Kidney glomerular epithelial cell (primary cell): ENCODE measurements at regions not wholly inside any gene's neighbourhood (a gene's known extent, or its start where the extent isn't known, plus 50 kb on each side); places are given as distances from the start of the nearest gene placed in this dataset.
"Not testable (repeated sequence)": the region's sequence is repeated elsewhere in the genome, so short reads cannot be mapped to it uniquely, and the experiment has no call there.

Experiments
- DNase-seq: peaks from one replicate; lab custom pipeline; 2025; lab: John Stamatoyannopoulos, UW

GRCh38 chr3:90062631-90063200, 955.3 kb downstream of the EPHA3 start:
- no peak for DNase-seq

- DNase-seq = no peak
Measured at GRCh38 chr3:90068783-90069182, 961.4 kb downstream of the EPHA3 start.

GRCh38 chr3:90069748-90070147, 962.3 kb downstream of the EPHA3 start:
- no peak for DNase-seq

- no peak for DNase-seq
Measured at GRCh38 chr3:90076136-90076535, 968.7 kb downstream of the EPHA3 start.

- no peak for DNase-seq
Measured at GRCh38 chr3:90080988-90081387, 973.6 kb downstream of the EPHA3 start.

GRCh38 chr3:90086297-90086696, 978.9 kb downstream of the EPHA3 start:
- DNase-seq = not testable (repeated sequence)

GRCh38 chr3:90087703-90088102, 980.3 kb downstream of the EPHA3 start:
- DNase-seq = no peak

GRCh38 chr3:90091549-90091948, 984.1 kb downstream of the EPHA3 start:
- DNase-seq = peak; percentile 3

GRCh38 chr3:90092994-90093393, 985.6 kb downstream of the EPHA3 start:
- DNase-seq = peak; percentile 22

- no peak for DNase-seq
Measured at GRCh38 chr3:90095811-90096210, 988.4 kb downstream of the EPHA3 start.

- no peak for DNase-seq
Measured at GRCh38 chr3:90099493-90099892, 992.1 kb downstream of the EPHA3 start.

- no peak for DNase-seq
Measured at GRCh38 chr3:90102146-90102545, 994.7 kb downstream of the EPHA3 start.

- no peak for DNase-seq
Measured at GRCh38 chr3:90121326-90121725, 1013.9 kb downstream of the EPHA3 start.

- no peak for DNase-seq
Measured at GRCh38 chr3:90128391-90128790, 1021.0 kb downstream of the EPHA3 start.

- DNase-seq = no peak
Measured at GRCh38 chr3:90129730-90130129, 1022.3 kb downstream of the EPHA3 start.

- peak; percentile 15 for DNase-seq
Measured at GRCh38 chr3:90132197-90132596, 1024.8 kb downstream of the EPHA3 start.

GRCh38 chr3:90134090-90134489, 1026.7 kb downstream of the EPHA3 start:
- no peak for DNase-seq

GRCh38 chr3:90136456-90137191, 1029.2 kb downstream of the EPHA3 start:
- DNase-seq = no peak

- DNase-seq = no peak
Measured at GRCh38 chr3:90145094-90145860, 1037.9 kb downstream of the EPHA3 start.

GRCh38 chr3:90180096-90180495, 1072.7 kb downstream of the EPHA3 start:
- no peak for DNase-seq

- DNase-seq = no peak
Measured at GRCh38 chr3:90180543-90180942, 1073.1 kb downstream of the EPHA3 start.

GRCh38 chr3:90182291-90182976, 1075.0 kb downstream of the EPHA3 start:
- DNase-seq = peak; percentile 4

- peak; percentile 40 for DNase-seq
Measured at GRCh38 chr3:90184861-90185260, 1077.4 kb downstream of the EPHA3 start.
